ENCODE measurements at regions not wholly inside any gene's neighbourhood (a gene's known extent, or its start where the extent isn't known, plus 50 kb on each side); places are given as distances from the start of the nearest gene placed in this dataset.

DNA sequence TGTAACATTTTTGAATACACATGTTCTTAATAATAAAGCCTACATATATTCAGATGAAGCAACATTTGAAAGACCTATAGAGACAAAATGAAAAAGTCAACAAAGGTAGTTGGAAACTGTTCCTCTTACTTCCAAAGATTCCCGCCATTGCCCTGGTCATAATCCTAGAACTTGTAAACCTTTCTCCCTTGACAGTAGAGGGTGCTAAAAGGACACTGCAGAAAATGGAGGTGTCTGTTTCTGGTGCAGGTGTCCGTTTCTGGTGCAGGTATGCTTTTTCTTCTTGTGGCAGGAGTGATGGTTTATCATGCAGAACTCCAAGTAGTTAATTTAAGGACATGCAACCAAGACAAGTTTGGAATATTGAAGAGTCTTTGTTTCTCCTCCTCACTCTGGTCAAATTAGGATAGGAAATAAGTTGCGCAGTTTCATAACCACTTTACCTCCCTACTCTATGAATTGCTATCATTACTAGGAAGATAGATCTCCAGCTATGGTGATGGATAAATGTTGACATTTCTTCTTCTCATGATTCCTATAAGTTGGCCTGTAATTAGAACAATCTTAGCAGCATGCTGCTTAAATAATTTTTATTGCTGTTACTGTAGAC lies 56.0 kb upstream of the FAM174A start:
- intact Hi-C loops (cut with micrococcal nuclease): no loop called here
- DNase-seq (peak in 1 of 2 donors; percentile 54), ATAC-seq (no peak)
- no peak overlapping the region for H3K4me3 Mint-ChIP-seq
- Histone ChIP-seq H3K27ac (ENCODE audit: low read length) (no peak overlapping the region), H3K36me3 (ENCODE audit: control insufficient read depth, insufficient read depth, low read length) (no peaks in the 10 kb centered on the region), H3K4me3 (ENCODE audit: low read length) (no peak overlapping the region), H3K4me1 (ENCODE audit: control insufficient read depth, insufficient read depth, low read length) (no peaks in the 10 kb centered on the region), H3K27me3 (ENCODE audit: control insufficient read depth, insufficient read depth, low read length) (no peaks in the 10 kb centered on the region), H3K9me3 (ENCODE audit: control insufficient read depth, insufficient read depth, low read length) (no peaks in the 10 kb centered on the region)
- WGBS (ENCODE audit: insufficient coverage): 73% methylated on average over 2 of the region's 3 CpGs
- no peaks in the 10 kb centered on the region for H3K9me3 Mint-ChIP-seq
- TF ChIP-seq, protein P1, sequence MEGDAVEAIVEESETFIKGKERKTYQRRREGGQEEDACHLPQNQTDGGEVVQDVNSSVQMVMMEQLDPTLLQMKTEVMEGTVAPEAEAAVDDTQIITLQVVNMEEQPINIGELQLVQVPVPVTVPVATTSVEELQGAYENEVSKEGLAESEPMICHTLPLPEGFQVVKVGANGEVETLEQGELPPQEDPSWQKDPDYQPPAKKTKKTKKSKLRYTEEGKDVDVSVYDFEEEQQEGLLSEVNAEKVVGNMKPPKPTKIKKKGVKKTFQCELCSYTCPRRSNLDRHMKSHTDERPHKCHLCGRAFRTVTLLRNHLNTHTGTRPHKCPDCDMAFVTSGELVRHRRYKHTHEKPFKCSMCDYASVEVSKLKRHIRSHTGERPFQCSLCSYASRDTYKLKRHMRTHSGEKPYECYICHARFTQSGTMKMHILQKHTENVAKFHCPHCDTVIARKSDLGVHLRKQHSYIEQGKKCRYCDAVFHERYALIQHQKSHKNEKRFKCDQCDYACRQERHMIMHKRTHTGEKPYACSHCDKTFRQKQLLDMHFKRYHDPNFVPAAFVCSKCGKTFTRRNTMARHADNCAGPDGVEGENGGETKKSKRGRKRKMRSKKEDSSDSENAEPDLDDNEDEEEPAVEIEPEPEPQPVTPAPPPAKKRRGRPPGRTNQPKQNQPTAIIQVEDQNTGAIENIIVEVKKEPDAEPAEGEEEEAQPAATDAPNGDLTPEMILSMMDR (IDR thresholded peaks at IDR 0.05): no peak
- no peaks in the 10 kb centered on the region for H3K36me3 Mint-ChIP-seq
- no peaks in the 10 kb centered on the region for H3K4me1 Mint-ChIP-seq
- no peak overlapping the region for H3K27ac Mint-ChIP-seq
- no peaks in the 10 kb centered on the region for H3K27me3 Mint-ChIP-seq (ENCODE audit: low read depth in 2 of 2)

DNA sequence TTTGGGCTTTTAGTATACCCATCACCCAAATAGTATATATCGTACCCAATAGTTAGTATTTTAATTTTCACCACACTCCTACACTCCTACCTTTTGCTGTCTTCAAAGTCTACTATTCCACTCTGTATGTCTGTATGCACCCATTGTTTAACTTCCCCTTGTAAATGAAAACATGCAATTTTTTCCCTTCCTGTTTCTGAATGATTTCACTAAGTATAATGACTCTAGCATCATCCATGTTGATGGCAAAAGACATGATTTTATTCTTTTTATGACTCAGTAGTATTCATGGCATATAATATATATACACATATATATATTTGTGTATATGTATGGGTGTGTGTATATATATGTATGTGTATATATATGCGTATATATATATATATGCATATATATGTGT lies 63.1 kb upstream of the FAM174A start:
- Mint-ChIP-seq H3K27me3 (ENCODE audit: low read depth in 2 of 2) (no peaks in the 10 kb centered on the region), H3K9me3 (no peaks in the 10 kb centered on the region), H3K27ac (no peak overlapping the region), H3K36me3 (no peaks in the 10 kb centered on the region), H3K4me3 (no peak overlapping the region), H3K4me1 (no peaks in the 10 kb centered on the region)
- 100% methylated on average over 1 of the region's 2 CpGs for WGBS (ENCODE audit: insufficient coverage)
- no peaks in the 10 kb centered on the region for H3K27me3 ChIP-seq (ENCODE audit: control insufficient read depth, insufficient read depth, low read length)
- no peak overlapping the region for H3K4me3 ChIP-seq (ENCODE audit: low read length)
- intact Hi-C loops (cut with micrococcal nuclease): no loop called here
- DNase-seq (no peak), ATAC-seq (no peak)
- H3K4me1 ChIP-seq (ENCODE audit: control insufficient read depth, insufficient read depth, low read length): no peaks in the 10 kb centered on the region
- H3K27ac ChIP-seq (ENCODE audit: low read length): no peak overlapping the region
- no peaks in the 10 kb centered on the region for H3K36me3 ChIP-seq (ENCODE audit: control insufficient read depth, insufficient read depth, low read length)
- TF ChIP-seq, protein P1 (IDR thresholded peaks at IDR 0.05): no peak
- H3K9me3 ChIP-seq (ENCODE audit: control insufficient read depth, insufficient read depth, low read length): no peaks in the 10 kb centered on the region

DNA sequence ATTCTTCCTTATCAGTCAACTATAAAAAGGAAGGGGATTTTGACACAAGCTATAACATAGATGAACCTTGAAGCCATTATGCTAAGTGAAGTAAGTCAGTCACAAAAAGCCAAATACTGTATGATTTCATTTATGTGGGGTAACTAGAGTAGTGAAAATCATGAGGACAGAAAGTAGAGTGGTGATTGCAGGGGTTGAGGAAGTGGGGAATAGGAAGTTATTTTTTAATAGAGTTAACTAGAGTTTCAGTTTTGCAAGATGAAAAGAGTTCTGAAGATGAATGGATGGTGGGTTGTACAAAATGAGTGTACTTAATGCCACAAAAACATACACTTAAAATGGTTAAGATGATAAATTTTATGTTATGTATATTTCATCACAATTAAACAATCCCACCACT lies 65.4 kb upstream of the FAM174A start:
- Mint-ChIP-seq H3K9me3 (no peaks in the 10 kb centered on the region), H3K4me3 (no peak overlapping the region), H3K4me1 (no peaks in the 10 kb centered on the region), H3K27me3 (ENCODE audit: low read depth in 2 of 2) (no peaks in the 10 kb centered on the region), H3K27ac (no peak overlapping the region), H3K36me3 (no peaks in the 10 kb centered on the region)
- DNase-seq (no peak), ATAC-seq (no peak)
- Histone ChIP-seq H3K4me3 (ENCODE audit: low read length) (no peak overlapping the region), H3K9me3 (ENCODE audit: control insufficient read depth, insufficient read depth, low read length) (no peaks in the 10 kb centered on the region), H3K27me3 (ENCODE audit: control insufficient read depth, insufficient read depth, low read length) (no peaks in the 10 kb centered on the region), H3K4me1 (ENCODE audit: control insufficient read depth, insufficient read depth, low read length) (no peaks in the 10 kb centered on the region), H3K27ac (ENCODE audit: low read length) (no peak overlapping the region), H3K36me3 (ENCODE audit: control insufficient read depth, insufficient read depth, low read length) (no peaks in the 10 kb centered on the region)
- TF ChIP-seq, protein P1 (IDR thresholded peaks at IDR 0.05): no peak
- intact Hi-C loops (cut with micrococcal nuclease): no loop called here

DNA sequence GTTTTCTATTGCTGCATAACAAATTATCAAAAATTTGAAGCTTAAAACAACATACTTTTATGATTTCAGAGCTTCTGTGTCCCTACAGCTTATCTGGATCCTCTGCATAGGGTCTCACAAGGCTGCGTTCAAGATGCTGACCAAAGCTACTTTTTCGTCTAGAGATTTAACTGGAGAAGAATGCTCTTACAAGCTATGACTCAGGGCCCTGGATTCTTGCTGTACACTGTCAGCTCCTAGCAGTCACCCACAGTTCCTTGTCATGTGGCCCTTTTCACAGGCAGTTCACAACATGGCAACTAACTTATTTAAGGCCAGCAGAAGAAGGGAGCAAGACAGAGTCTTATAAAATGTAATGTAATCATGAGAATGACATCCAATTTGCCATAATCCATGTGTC lies 70.8 kb upstream of the FAM174A start:
- H3K36me3 Mint-ChIP-seq: no peaks in the 10 kb centered on the region
- TF ChIP-seq, protein P1 (IDR thresholded peaks at IDR 0.05): no peak
- no peak overlapping the region for H3K4me3 Mint-ChIP-seq
- ATAC-seq (no peak), DNase-seq (no peak)
- H3K27ac ChIP-seq (ENCODE audit: low read length): no peak overlapping the region
- H3K27ac Mint-ChIP-seq: no peak overlapping the region
- no peaks in the 10 kb centered on the region for H3K4me1 Mint-ChIP-seq
- H3K27me3 ChIP-seq (ENCODE audit: control insufficient read depth, insufficient read depth, low read length): no peaks in the 10 kb centered on the region
- 91% methylated on average over 2 of the region's 2 CpGs for WGBS (ENCODE audit: insufficient coverage)
- peaks cover 2 to 7% of the 10 kb centered on the region in 2 donors for H3K9me3 Mint-ChIP-seq
- H3K4me1 ChIP-seq (ENCODE audit: control insufficient read depth, insufficient read depth, low read length): no peaks in the 10 kb centered on the region
- H3K27me3 Mint-ChIP-seq (ENCODE audit: low read depth in 2 of 2): no peaks in the 10 kb centered on the region
- no peaks in the 10 kb centered on the region for H3K36me3 ChIP-seq (ENCODE audit: control insufficient read depth, insufficient read depth, low read length)
- H3K9me3 ChIP-seq (ENCODE audit: control insufficient read depth, insufficient read depth, low read length): no peaks in the 10 kb centered on the region
- no peak overlapping the region for H3K4me3 ChIP-seq (ENCODE audit: low read length)
- intact Hi-C loops (cut with micrococcal nuclease): no loop called here
